Right lobe of liver (tissue), 4 donors: ENCODE measurements at regions not wholly inside any gene's neighbourhood (a gene's known extent, or its start where the extent isn't known, plus 50 kb on each side); places are given as distances from the start of the nearest gene placed in this dataset.

Source experiments
- POLR2A ChIP-seq: fragments of 450-650 bp; IDR thresholded peaks from one replicate; pipeline ENCODE4 v1.6.1; 2017; ENCODE audit warnings: antibody characterized with exemption, mild to moderate bottlenecking
- TF ChIP-seq, protein P1 (sequence below), 4 donors: fragments of 200-600 bp in 3 of 4; fragments of 450-650 bp in 1 of 4; IDR thresholded peaks; one replicate each; pipeline versions ENCODE4 v1.5.1 to v1.8.0; 2016 to 2022; ENCODE audit warnings: antibody characterized with exemption in 4 of 4, mild to moderate bottlenecking in 2 of 4
- donor health status: DM: no; HTN: no; CAD: no.
- donor health status: DM: no; HTN: no; CAD: no.
- donor health status: DM: no; HTN: yes; CAD: no.

DNA sequence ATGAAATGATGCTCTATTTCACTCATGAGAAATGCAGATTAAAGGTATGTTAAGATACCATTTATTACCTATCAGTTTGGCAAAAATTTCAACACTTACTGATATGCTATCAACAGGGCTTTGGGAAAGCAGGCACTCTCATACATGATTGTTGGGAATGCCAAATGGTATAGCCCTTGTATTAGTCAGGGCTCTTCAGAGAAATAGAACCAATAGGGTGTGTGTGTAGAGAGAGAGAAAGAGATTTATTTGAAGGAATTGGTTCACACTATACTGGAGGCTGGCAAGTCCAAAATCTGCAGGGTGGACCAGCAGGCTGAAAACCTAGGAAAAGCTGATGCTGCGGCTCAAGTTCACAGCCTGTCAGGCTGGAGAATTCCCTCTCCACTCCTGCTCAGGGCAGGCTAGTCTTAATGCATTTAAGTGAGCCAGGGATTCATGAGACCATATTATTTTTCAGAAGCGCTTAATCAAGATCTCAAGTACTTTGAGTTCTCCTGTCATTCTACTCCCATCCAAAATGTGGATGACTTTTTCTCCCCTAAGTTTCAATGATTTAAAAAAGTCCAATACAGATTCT is 72.4 kb downstream of the NHLRC3 start:
- no peak for TF ChIP-seq POLR2A
- TF ChIP-seq, protein P1, sequence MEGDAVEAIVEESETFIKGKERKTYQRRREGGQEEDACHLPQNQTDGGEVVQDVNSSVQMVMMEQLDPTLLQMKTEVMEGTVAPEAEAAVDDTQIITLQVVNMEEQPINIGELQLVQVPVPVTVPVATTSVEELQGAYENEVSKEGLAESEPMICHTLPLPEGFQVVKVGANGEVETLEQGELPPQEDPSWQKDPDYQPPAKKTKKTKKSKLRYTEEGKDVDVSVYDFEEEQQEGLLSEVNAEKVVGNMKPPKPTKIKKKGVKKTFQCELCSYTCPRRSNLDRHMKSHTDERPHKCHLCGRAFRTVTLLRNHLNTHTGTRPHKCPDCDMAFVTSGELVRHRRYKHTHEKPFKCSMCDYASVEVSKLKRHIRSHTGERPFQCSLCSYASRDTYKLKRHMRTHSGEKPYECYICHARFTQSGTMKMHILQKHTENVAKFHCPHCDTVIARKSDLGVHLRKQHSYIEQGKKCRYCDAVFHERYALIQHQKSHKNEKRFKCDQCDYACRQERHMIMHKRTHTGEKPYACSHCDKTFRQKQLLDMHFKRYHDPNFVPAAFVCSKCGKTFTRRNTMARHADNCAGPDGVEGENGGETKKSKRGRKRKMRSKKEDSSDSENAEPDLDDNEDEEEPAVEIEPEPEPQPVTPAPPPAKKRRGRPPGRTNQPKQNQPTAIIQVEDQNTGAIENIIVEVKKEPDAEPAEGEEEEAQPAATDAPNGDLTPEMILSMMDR (IDR thresholded peaks at IDR 0.05) = no peak
